CD4-positive, alpha-beta T cell (primary cell): ENCODE measurements at regions not wholly inside any gene's neighbourhood (a gene's known extent, or its start where the extent isn't known, plus 50 kb on each side); places are given as distances from the start of the nearest gene placed in this dataset.

Source experiments
- ATAC-seq: fragments of 200-7000 bp; cut with Tn5 transposase; one replicate; pipeline ENCODE4 v1.10.0; 2022; ENCODE audit warnings: mild to moderate bottlenecking; ENCODE audit not compliant: poor library complexity
- CTCF ChIA-PET: fragments of 350-600 bp; sonication (Branson Sonifier 250); formaldehyde crosslinking; loops from one replicate; lab custom pipeline; 2021; ENCODE audit warnings: antibody characterized with exemption, inconsistent platforms; lab: Charles Lee
- POLR2A ChIA-PET: fragments of 350-600 bp; sonication (Branson Sonifier 250); formaldehyde crosslinking; loops from one replicate; lab custom pipeline; 2021; ENCODE audit warnings: antibody characterized with exemption, inconsistent platforms; lab: Charles Lee
- DNase-seq, 14 experiments: peaks; one replicate each; pipeline ENCODE4 v3.0.0-alpha.2; 2013 to 2020; ENCODE audit warnings: mixed read lengths in 2 of 14
- H3K27ac ChIP-seq, 2 donors: one replicate each; pipeline versions ENCODE4 v1.5.1 to v1.7.0; 2013; ENCODE audit warnings: low read length in 2 of 2, low read depth in 1 of 2, mild to moderate bottlenecking in 1 of 2
- H3K27me3 ChIP-seq, 2 experiments: 1 replicate in 1 of 2; 2 replicates in 1 of 2; pipeline versions ENCODE4 v1.6.1 to v1.7.0; 2013; ENCODE audit warnings: low read length in 2 of 2, control low read depth in 1 of 2, mild to moderate bottlenecking in 1 of 2, moderate library complexity in 1 of 2; ENCODE audit not compliant: insufficient read depth in 2 of 2, control insufficient read depth in 1 of 2
- H3K36me3 ChIP-seq: one replicate; pipeline ENCODE4 v1.6.1; 2013; ENCODE audit warnings: low read length, control low read depth; ENCODE audit not compliant: insufficient read depth
- H3K4me1 ChIP-seq: one replicate; pipeline ENCODE4 v1.6.1; 2013; ENCODE audit warnings: low read length, control low read depth; ENCODE audit not compliant: insufficient read depth
- H3K4me3 ChIP-seq: one replicate; pipeline ENCODE4 v1.5.1; 2013; ENCODE audit warnings: mild to moderate bottlenecking, low read length, moderate library complexity
- H3K9me3 ChIP-seq, 2 experiments: 1 replicate in 1 of 2; 2 replicates in 1 of 2; pipeline versions ENCODE4 v1.6.1 to v1.7.0; 2013; ENCODE audit warnings: low read length in 2 of 2, mild to moderate bottlenecking in 2 of 2, control low read depth in 1 of 2, moderate library complexity in 1 of 2; ENCODE audit not compliant: control insufficient read depth in 1 of 2, insufficient read depth in 1 of 2
- H3K27ac Mint-ChIP-seq: one replicate; pipeline ENCODE4 v1.8.0; 2020; ENCODE audit warnings: mixed read lengths
- H3K27me3 Mint-ChIP-seq: one replicate; pipeline ENCODE4 v1.8.0; 2021; ENCODE audit warnings: mixed read lengths
- H3K36me3 Mint-ChIP-seq: one replicate; pipeline ENCODE4 v1.8.0; 2021; ENCODE audit warnings: low read depth, mixed read lengths
- H3K4me1 Mint-ChIP-seq: one replicate; pipeline ENCODE4 v1.8.0; 2021; ENCODE audit warnings: low read depth, mixed read lengths
- H3K4me3 Mint-ChIP-seq: one replicate; pipeline ENCODE4 v1.8.0; 2020; ENCODE audit warnings: mild to moderate bottlenecking, mixed read lengths
- H3K9me3 Mint-ChIP-seq: one replicate; pipeline ENCODE4 v1.8.0; 2020; ENCODE audit warnings: mixed read lengths
- intact Hi-C, 2 experiments: fragments of 100-400 bp; cut with DNase I in 1 of 2; cut with micrococcal nuclease in 1 of 2; formaldehyde crosslinking; loops; one replicate each; pipeline versions ENCODE4 v1.15.1 to v1.9.0; 2023 to 2025; cut with DNase I, micrococcal nuclease
- TF ChIP-seq, protein P1 (sequence below): fragments of 200-600 bp; IDR thresholded peaks from one replicate; pipeline ENCODE4 v1.8.0; 2022; ENCODE audit warnings: antibody characterized with exemption, mild to moderate bottlenecking

GRCh38 chr20:12386821-12387220, 469.1 kb downstream of the BTBD3 start:
- Histone ChIP-seq H3K36me3 (no peaks in the 10 kb centered on the region), H3K27ac (no peak overlapping the region), H3K4me1 (no peaks in the 10 kb centered on the region), H3K9me3 (peaks cover 0 to 9% of the 10 kb centered on the region in 2 experiments), H3K27me3 (no peaks in the 10 kb centered on the region), H3K4me3 (no peak overlapping the region)
- ATAC-seq: no peak
- no peak overlapping the region for H3K4me3 Mint-ChIP-seq
- H3K36me3 Mint-ChIP-seq: no peaks in the 10 kb centered on the region
- TF ChIP-seq, protein P1, sequence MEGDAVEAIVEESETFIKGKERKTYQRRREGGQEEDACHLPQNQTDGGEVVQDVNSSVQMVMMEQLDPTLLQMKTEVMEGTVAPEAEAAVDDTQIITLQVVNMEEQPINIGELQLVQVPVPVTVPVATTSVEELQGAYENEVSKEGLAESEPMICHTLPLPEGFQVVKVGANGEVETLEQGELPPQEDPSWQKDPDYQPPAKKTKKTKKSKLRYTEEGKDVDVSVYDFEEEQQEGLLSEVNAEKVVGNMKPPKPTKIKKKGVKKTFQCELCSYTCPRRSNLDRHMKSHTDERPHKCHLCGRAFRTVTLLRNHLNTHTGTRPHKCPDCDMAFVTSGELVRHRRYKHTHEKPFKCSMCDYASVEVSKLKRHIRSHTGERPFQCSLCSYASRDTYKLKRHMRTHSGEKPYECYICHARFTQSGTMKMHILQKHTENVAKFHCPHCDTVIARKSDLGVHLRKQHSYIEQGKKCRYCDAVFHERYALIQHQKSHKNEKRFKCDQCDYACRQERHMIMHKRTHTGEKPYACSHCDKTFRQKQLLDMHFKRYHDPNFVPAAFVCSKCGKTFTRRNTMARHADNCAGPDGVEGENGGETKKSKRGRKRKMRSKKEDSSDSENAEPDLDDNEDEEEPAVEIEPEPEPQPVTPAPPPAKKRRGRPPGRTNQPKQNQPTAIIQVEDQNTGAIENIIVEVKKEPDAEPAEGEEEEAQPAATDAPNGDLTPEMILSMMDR: no peak
- no peaks in the 10 kb centered on the region for H3K4me1 Mint-ChIP-seq
- ChIA-PET POLR2A (no interaction called here), CTCF (no interaction called here)
- H3K27ac Mint-ChIP-seq: no peak overlapping the region
- peaks cover 17% of the 10 kb centered on the region for H3K9me3 Mint-ChIP-seq
- no peak for DNase-seq
- intact Hi-C loops: no loop called here
- H3K27me3 Mint-ChIP-seq: no peaks in the 10 kb centered on the region

DNA sequence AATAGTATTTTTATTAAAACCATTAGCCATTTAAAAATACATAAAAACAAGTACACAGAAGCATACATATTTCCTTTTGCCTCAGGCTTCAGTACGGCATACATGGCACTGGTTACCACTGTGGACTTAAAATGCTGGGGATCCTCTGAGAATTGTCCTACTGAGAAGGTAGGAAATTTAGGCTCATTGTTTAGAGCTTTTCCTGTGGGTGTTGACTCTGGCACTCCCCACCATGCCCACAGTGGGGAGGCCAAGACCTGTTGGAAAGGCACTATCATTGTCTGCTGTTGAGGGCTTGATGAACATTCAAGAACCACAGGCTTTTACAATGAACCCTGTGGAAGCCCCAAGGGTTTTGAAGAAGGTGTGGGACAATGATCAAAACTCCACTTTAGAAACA, 473.4 kb downstream of the BTBD3 start:
- H3K4me1 Mint-ChIP-seq: no peaks in the 10 kb centered on the region
- H3K27ac ChIP-seq: no peak overlapping the region
- H3K9me3 Mint-ChIP-seq: peaks cover 10% of the 10 kb centered on the region
- no peak overlapping the region for H3K4me3 ChIP-seq
- ATAC-seq (no peak), DNase-seq (no peak)
- no peaks in the 10 kb centered on the region for H3K36me3 Mint-ChIP-seq
- intact Hi-C loops: no loop called here
- H3K27me3 ChIP-seq: no peaks in the 10 kb centered on the region
- TF ChIP-seq, protein P1: no peak
- no peaks in the 10 kb centered on the region for H3K36me3 ChIP-seq
- no peaks in the 10 kb centered on the region for H3K27me3 Mint-ChIP-seq
- H3K4me1 ChIP-seq: no peaks in the 10 kb centered on the region
- ChIA-PET POLR2A (no interaction called here), CTCF (no interaction called here)
- no peak overlapping the region for H3K4me3 Mint-ChIP-seq
- H3K27ac Mint-ChIP-seq: no peak overlapping the region
- peaks cover 0 to 3% of the 10 kb centered on the region in 2 experiments for H3K9me3 ChIP-seq

DNA sequence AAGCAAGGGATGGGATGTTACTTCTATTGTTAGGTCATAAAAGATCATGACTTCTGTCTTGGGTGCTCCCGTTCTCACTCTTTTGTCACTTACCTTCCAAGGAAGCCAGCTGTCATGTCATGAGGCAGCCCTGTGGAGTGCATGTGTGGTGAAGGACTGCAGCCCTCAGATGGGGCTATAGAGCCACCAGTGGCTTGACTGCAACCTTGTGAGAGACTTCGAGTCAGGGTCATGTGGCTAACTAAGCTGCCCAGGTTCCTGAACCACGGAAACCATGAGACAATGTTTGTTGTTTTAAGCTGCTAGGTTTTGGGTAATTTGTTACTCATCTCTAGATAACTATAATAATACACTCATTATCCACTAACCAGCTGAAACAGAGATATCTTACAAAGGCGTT, 477.1 kb downstream of the BTBD3 start:
- peaks cover 0 to 4% of the 10 kb centered on the region in 2 experiments for H3K9me3 ChIP-seq
- H3K27ac Mint-ChIP-seq: no peak overlapping the region
- CTCF ChIA-PET: no interaction called here
- ATAC-seq (no peak), DNase-seq (no peak)
- no peak overlapping the region for H3K4me3 Mint-ChIP-seq
- H3K4me1 Mint-ChIP-seq: no peaks in the 10 kb centered on the region
- intact Hi-C loops: no loop called here
- H3K27me3 ChIP-seq: no peaks in the 10 kb centered on the region
- no peaks in the 10 kb centered on the region for H3K36me3 ChIP-seq
- H3K9me3 Mint-ChIP-seq: peaks cover 10% of the 10 kb centered on the region
- TF ChIP-seq, protein P1: no peak
- no peaks in the 10 kb centered on the region for H3K27me3 Mint-ChIP-seq
- H3K4me3 ChIP-seq: no peak overlapping the region
- no peaks in the 10 kb centered on the region for H3K36me3 Mint-ChIP-seq
- POLR2A ChIA-PET: no interaction called here
- no peak overlapping the region for H3K27ac ChIP-seq
- no peaks in the 10 kb centered on the region for H3K4me1 ChIP-seq
